ENCODE measurements at regions not wholly inside any gene's neighbourhood (a gene's known extent, or its start where the extent isn't known, plus 50 kb on each side); places are given as distances from the start of the nearest gene placed in this dataset.

- DNase-seq (ENCODE audit: low read depth in 2 of 3, low spot score in 2 of 3), result no peak
Measured at GRCh38 chrY:7261254-7261653, 349.7 kb upstream of the AMELY start.

- DNase-seq (ENCODE audit: low read depth in 2 of 3, low spot score in 2 of 3), result no peak
Measured at GRCh38 chrY:7240101-7240500, 328.5 kb upstream of the AMELY start.

- no peak for DNase-seq (ENCODE audit: low read depth in 2 of 3, low spot score in 2 of 3)
Measured at GRCh38 chrY:7211971-7212370, 300.4 kb upstream of the AMELY start.

- DNase-seq (ENCODE audit: low read depth in 2 of 3, low spot score in 2 of 3), result no peak
Measured at GRCh38 chrY:7204456-7204855, 292.9 kb upstream of the AMELY start.

GRCh38 chrY:7182591-7182990 is 271.0 kb upstream of the AMELY start:
- no peak for DNase-seq (ENCODE audit: low read depth in 2 of 3, low spot score in 2 of 3)

- no peak for DNase-seq (ENCODE audit: low read depth in 2 of 3, low spot score in 2 of 3)
Measured at GRCh38 chrY:7177631-7178030, 266.1 kb upstream of the AMELY start.

- no peak for DNase-seq (ENCODE audit: low read depth in 2 of 3, low spot score in 2 of 3)
Measured at GRCh38 chrY:7169475-7169874, 257.9 kb upstream of the AMELY start.

- DNase-seq (ENCODE audit: low read depth in 2 of 3, low spot score in 2 of 3), result no peak
Measured at GRCh38 chrY:7141477-7141876, 229.9 kb upstream of the AMELY start.

All from activated CD8-positive, alpha-beta memory T cell treated with anti-CD3 and anti-CD28 coated beads for 48 hours (primary cell).